Fibroblast of villous mesenchyme (primary cell): ENCODE measurements at regions not wholly inside any gene's neighbourhood (a gene's known extent, or its start where the extent isn't known, plus 50 kb on each side); places are given as distances from the start of the nearest gene placed in this dataset.
"Not testable (repeated sequence)": the region's sequence is repeated elsewhere in the genome, so short reads cannot be mapped to it uniquely, and the experiment has no call there.

Experiments used
- DNase-seq: peaks from one replicate; pipeline ENCODE4 v3.0.0-alpha.2; 2010; ENCODE audit warnings: low read depth
- H3K4me3 ChIP-seq: 2 replicates; pipeline ENCODE4 v1.5.1; 2011; ENCODE audit warnings: low read depth, mild to moderate bottlenecking, low read length
- TF ChIP-seq, protein P1 (sequence below): IDR thresholded peaks from 2 replicates; pipeline ENCODE4 v1.5.1; 2012; ENCODE audit warnings: low read depth, mild to moderate bottlenecking, low read length; ENCODE audit not compliant: insufficient read depth

DNA sequence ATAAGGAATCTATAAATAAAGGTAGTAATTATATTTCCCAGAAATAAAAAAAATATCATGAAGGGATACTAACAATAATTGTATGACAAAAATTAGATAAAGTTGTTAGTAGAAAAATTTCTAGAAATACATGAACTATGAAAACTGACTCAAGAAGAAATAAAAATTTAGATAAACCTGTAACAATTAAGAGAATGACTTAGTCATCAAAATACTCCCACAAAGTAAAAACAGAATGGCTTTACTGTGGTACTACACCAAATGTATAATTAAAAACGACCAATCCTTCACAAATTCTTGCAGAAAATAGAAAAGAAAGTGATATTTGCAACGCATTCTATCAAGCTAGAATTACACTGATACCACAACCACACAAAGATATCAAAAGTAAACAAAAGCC lies 176.2 kb upstream of the ETV3 start:
- TF ChIP-seq, protein P1, sequence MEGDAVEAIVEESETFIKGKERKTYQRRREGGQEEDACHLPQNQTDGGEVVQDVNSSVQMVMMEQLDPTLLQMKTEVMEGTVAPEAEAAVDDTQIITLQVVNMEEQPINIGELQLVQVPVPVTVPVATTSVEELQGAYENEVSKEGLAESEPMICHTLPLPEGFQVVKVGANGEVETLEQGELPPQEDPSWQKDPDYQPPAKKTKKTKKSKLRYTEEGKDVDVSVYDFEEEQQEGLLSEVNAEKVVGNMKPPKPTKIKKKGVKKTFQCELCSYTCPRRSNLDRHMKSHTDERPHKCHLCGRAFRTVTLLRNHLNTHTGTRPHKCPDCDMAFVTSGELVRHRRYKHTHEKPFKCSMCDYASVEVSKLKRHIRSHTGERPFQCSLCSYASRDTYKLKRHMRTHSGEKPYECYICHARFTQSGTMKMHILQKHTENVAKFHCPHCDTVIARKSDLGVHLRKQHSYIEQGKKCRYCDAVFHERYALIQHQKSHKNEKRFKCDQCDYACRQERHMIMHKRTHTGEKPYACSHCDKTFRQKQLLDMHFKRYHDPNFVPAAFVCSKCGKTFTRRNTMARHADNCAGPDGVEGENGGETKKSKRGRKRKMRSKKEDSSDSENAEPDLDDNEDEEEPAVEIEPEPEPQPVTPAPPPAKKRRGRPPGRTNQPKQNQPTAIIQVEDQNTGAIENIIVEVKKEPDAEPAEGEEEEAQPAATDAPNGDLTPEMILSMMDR = no peak
- DNase-seq = no peak
- no peak overlapping the region for H3K4me3 ChIP-seq

GRCh38 chr1:157313240-157313807 lies 175.1 kb upstream of the ETV3 start:
- TF ChIP-seq, protein P1 = no peak
- no peak for DNase-seq
- no peak overlapping the region for H3K4me3 ChIP-seq

GRCh38 chr1:157312082-157312812 lies 174.1 kb upstream of the ETV3 start:
- H3K4me3 ChIP-seq = no peak overlapping the region
- TF ChIP-seq, protein P1 = no peak
- DNase-seq = peak; percentile 17

- no peak for DNase-seq
- TF ChIP-seq, protein P1 = no peak
- no peak overlapping the region for H3K4me3 ChIP-seq
Observed at GRCh38 chr1:157311730-157312081, 173.5 kb upstream of the ETV3 start.

DNA sequence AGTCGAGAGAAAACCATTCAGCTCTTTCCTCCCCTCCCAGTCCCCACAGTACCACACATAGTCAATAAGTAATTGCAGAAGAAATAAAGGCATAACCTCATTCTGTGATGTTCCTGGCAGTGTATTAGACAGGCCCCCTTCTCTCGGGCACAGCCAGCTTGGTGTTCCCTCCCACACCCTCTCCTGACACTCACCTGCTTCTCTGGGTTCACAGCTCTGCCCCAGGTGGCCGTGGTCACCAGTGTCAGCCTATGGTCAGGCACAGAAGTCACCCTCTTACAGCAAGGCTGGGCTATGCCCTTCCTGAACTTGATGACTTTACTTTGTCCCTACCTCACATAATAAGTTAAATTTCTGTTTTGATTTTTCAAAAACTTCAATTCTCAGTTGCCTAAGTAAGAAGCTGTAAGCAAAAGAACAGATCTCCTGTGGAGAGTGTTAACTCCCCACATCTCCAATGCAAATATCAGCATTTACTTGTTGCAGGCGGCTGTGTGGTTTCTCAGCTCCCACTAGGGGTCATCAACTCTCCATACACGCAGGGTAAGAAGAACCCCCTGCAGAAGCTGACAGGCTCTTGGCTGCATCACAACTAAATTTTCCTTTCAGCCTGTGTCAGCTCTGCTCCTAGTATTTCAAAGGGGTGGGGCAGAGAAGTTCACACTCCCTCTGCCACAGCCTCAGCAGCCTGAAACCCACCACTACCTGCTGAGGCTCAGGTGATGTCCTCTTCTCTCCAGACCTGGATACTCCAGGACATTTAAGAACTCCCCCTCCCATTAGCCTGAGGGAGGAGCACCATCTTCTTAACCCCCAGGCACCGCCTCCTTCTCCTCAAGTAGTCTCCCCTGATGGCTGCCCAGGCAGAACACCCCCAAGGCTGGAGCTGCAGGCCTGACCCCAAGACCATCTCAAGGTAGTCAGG lies 172.9 kb upstream of the ETV3 start:
- DNase-seq = peak; percentile 30
- TF ChIP-seq, protein P1 = peak; percentile 56
- not testable (repeated sequence) for H3K4me3 ChIP-seq

DNA sequence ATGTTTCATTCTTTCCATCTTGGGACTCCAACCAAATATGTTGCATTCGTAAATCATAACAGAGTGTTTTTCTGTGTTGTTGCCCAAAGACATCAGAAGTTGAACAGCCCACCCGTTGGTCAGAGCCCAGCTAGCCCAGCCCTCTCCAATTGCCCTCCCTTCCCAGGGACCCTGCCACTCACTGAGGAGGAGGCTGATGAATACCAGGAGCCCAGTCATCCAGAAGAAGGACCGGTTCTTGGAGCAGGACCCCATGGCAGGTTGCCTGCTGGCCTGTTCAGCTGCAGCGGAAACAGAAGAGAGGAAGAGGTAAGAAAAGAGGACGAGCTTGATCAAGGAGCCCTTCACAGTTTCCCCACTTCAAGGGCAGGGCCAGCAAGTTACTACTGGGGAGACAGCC lies 172.2 kb upstream of the ETV3 start:
- DNase-seq = no peak
- no peak overlapping the region for H3K4me3 ChIP-seq
- TF ChIP-seq, protein P1 = no peak
